SK-N-SH (cell line): ENCODE measurements at regions not wholly inside any gene's neighbourhood (a gene's known extent, or its start where the extent isn't known, plus 50 kb on each side); places are given as distances from the start of the nearest gene placed in this dataset.
A peak's percentile ranks its signal among the peaks of the same experiment; 100 is the strongest.

Experiments used
- CTCF ChIA-PET: fragments of 300-600, 350-600 bp; formaldehyde crosslinking; extraction: SDS; loops from one replicate; lab custom pipeline; 2021; lab: Yijun Ruan, JAX
- POLR2A ChIA-PET: fragments of 350-600 bp; sonication (Branson Sonifier 250); formaldehyde crosslinking; extraction: SDS; loops from one replicate; lab custom pipeline; 2020; ENCODE audit warnings: antibody characterized with exemption, inconsistent platforms; lab: Yijun Ruan, JAX
- DNase-seq: peaks from one replicate; pipeline ENCODE4 v3.0.0; 2012
- H2AFZ ChIP-seq: fragments of 200-600 bp; sonication (generic); 2 replicates; pipeline ENCODE4 v1.8.1; 2016; ENCODE audit warnings: antibody characterized with exemption, mild to moderate bottlenecking, low read depth
- H3F3A ChIP-seq: fragments of 200-600 bp; sonication (generic); replicated peaks from 2 replicates; pipeline ENCODE3; 2016; ENCODE audit warnings: antibody characterized with exemption, mild to moderate bottlenecking; ENCODE audit not compliant: insufficient read depth
- H3K27ac ChIP-seq, 2 experiments: fragments of 200-500 bp in 1 of 2; fragments of 200-600 bp in 1 of 2; sonication (Bioruptor generic) in 1 of 2; sonication (generic), shearing (Covaris generic) in 1 of 2; 2 replicates each; pipeline versions ENCODE4 v1.5.1 to v1.6.1; 2014 to 2016; ENCODE audit warnings: low read depth in 2 of 2, inconsistent platforms in 1 of 2, low read length in 1 of 2, mild to moderate bottlenecking in 1 of 2, mixed read lengths in 1 of 2
- H3K27me3 ChIP-seq: fragments of 200-600 bp; sonication (generic), shearing (Covaris generic); 2 replicates; pipeline ENCODE4 v1.6.1; 2016; ENCODE audit warnings: mixed run types; ENCODE audit not compliant: insufficient read depth
- H3K36me3 ChIP-seq, 2 experiments: fragments of 200-500 bp in 1 of 2; fragments of 200-600 bp in 1 of 2; sonication (Bioruptor generic) in 1 of 2; sonication (generic) in 1 of 2; replicated peaks in 1 of 2; 2 replicates each; pipeline versions ENCODE3 to v1.5.1; 2014 to 2016; ENCODE audit warnings: low read length in 1 of 2, mild to moderate bottlenecking in 1 of 2; ENCODE audit not compliant: insufficient read depth in 2 of 2, control insufficient read depth in 1 of 2
- H3K4me1 ChIP-seq, 2 experiments: fragments of 200-500 bp in 1 of 2; fragments of 200-600 bp in 1 of 2; sonication (Bioruptor generic) in 1 of 2; sonication (generic), shearing (Covaris generic) in 1 of 2; 2 replicates each; pipeline versions ENCODE4 v1.5.1 to v1.6.1; 2014 to 2016; ENCODE audit warnings: low read depth in 1 of 2, low read length in 1 of 2, mixed run types in 1 of 2; ENCODE audit not compliant: insufficient read depth in 2 of 2, control insufficient read depth in 1 of 2
- H3K4me2 ChIP-seq: fragments of 200-600 bp; sonication (generic), shearing (Covaris generic); 2 replicates; pipeline ENCODE4 v1.6.1; 2017; ENCODE audit warnings: mixed run types
- H3K4me3 ChIP-seq, 2 experiments: fragments of 200-500 bp in 1 of 2; fragments of 200-600 bp in 1 of 2; sonication (Bioruptor generic) in 1 of 2; sonication (generic), shearing (Covaris generic) in 1 of 2; 2 replicates each; pipeline versions ENCODE4 v1.5.1 to v1.8.1; 2014 to 2016; ENCODE audit warnings: low read depth in 2 of 2, inconsistent platforms in 1 of 2, low read length in 1 of 2, mild to moderate bottlenecking in 1 of 2, mixed read lengths in 1 of 2, moderate library complexity in 1 of 2
- H3K79me2 ChIP-seq: fragments of 200-600 bp; sonication (generic); 2 replicates; pipeline ENCODE4 v1.8.1; 2017; ENCODE audit warnings: mild to moderate bottlenecking; ENCODE audit not compliant: insufficient read depth
- H3K9ac ChIP-seq: fragments of 200-600 bp; sonication (generic); 2 replicates; pipeline ENCODE4 v1.6.1; 2017; ENCODE audit warnings: mixed run types
- H3K9me2 ChIP-seq: fragments of 200-600 bp; sonication (generic); 2 replicates; pipeline ENCODE4 v1.6.1; 2017; ENCODE audit warnings: mixed run types
- H3K9me3 ChIP-seq: fragments of 200-600 bp; sonication (generic); 2 replicates; pipeline ENCODE4 v1.6.1; 2017; ENCODE audit warnings: mixed run types, mild to moderate bottlenecking, moderate library complexity
- H4K20me1 ChIP-seq: fragments of 200-600 bp; sonication (generic); 2 replicates; pipeline ENCODE4 v1.6.1; 2017; ENCODE audit warnings: mild to moderate bottlenecking, mixed run types; ENCODE audit not compliant: insufficient read depth
- CHD2 ChIP-seq: fragments of 150-350 bp; IDR thresholded peaks from 2 replicates; pipeline ENCODE4 v1.6.1; 2018; ENCODE audit warnings: low read length; ENCODE audit not compliant: partially characterized antibody
- ELF1 ChIP-seq: IDR thresholded peaks from 2 replicates; pipeline ENCODE4 v1.4.0; 2012
- EP300 ChIP-seq, 2 experiments: IDR thresholded peaks; 2 replicates each; pipeline versions ENCODE4 v1.4.0 to v1.6.1; 2012; ENCODE audit warnings: borderline replicate concordance in 1 of 2, low read depth in 1 of 2, low read length in 1 of 2
- EZH2phosphoT487 ChIP-seq: fragments of 200-600 bp; sonication (generic); IDR thresholded peaks from 2 replicates; pipeline ENCODE4 v1.6.1; 2017; ENCODE audit warnings: low read depth, mixed run types, mild to moderate bottlenecking, antibody characterized with exemption, moderate library complexity, borderline replicate concordance
- FOSL2 ChIP-seq: IDR thresholded peaks from 2 replicates; pipeline ENCODE4 v1.4.0; 2012; ENCODE audit warnings: low read depth, mild to moderate bottlenecking, moderate library complexity, borderline replicate concordance
- FOXM1 ChIP-seq: IDR thresholded peaks from 2 replicates; pipeline ENCODE4 v1.4.0; 2012; ENCODE audit warnings: low read depth, mild to moderate bottlenecking
- GATA2 ChIP-seq: sonication (generic); formaldehyde crosslinking; IDR thresholded peaks from 2 replicates; pipeline ENCODE4 v1.5.0; 2020; ENCODE audit warnings: mild to moderate bottlenecking, missing genetic modification reagents
- IRF3 ChIP-seq: fragments of 150-350 bp; IDR thresholded peaks from 2 replicates; pipeline ENCODE4 v1.6.1; 2016; ENCODE audit warnings: mild to moderate bottlenecking, low read depth, low read length
- JUND ChIP-seq: IDR thresholded peaks from 2 replicates; pipeline ENCODE4 v1.4.0; 2012
- MAX ChIP-seq: IDR thresholded peaks from 2 replicates; pipeline ENCODE4 v1.4.0; 2012; ENCODE audit warnings: low read depth
- MEF2A ChIP-seq: IDR thresholded peaks from 2 replicates; pipeline ENCODE4 v1.4.0; 2012; ENCODE audit warnings: low read depth, borderline replicate concordance
- NFIC ChIP-seq: IDR thresholded peaks from 2 replicates; pipeline ENCODE4 v1.4.0; 2012; ENCODE audit warnings: borderline replicate concordance
- NRF1 ChIP-seq: IDR thresholded peaks from 2 replicates; pipeline ENCODE4 v1.6.1; 2012; ENCODE audit warnings: low read depth, mild to moderate bottlenecking, low read length
- POLR2AphosphoS5 ChIP-seq: IDR thresholded peaks from 2 replicates; pipeline ENCODE4 v1.6.1; 2012; ENCODE audit warnings: low read depth, low read length
- RAD21 ChIP-seq: IDR thresholded peaks from 2 replicates; pipeline ENCODE4 v1.6.1; 2012; ENCODE audit warnings: mild to moderate bottlenecking, low read length
- RCOR1 ChIP-seq: fragments of 150-350 bp; IDR thresholded peaks from 2 replicates; pipeline ENCODE4 v1.6.1; 2017; ENCODE audit warnings: antibody characterized with exemption, low read length
- REST ChIP-seq: IDR thresholded peaks from 2 replicates; pipeline ENCODE4 v1.6.1; 2012; ENCODE audit warnings: mild to moderate bottlenecking, low read depth, low read length, moderate library complexity
- SIN3A ChIP-seq: IDR thresholded peaks from 2 replicates; pipeline ENCODE4 v1.6.1; 2012; ENCODE audit warnings: low read depth, mild to moderate bottlenecking, low read length, moderate library complexity, borderline replicate concordance
- TCF12 ChIP-seq: IDR thresholded peaks from 2 replicates; pipeline ENCODE4 v1.4.0; 2012
- TEAD4 ChIP-seq: IDR thresholded peaks from 2 replicates; pipeline ENCODE4 v1.4.0; 2012; ENCODE audit warnings: mild to moderate bottlenecking, borderline replicate concordance; ENCODE audit not compliant: insufficient read depth
- YY1 ChIP-seq: IDR thresholded peaks from 2 replicates; pipeline ENCODE4 v1.4.0; 2012; ENCODE audit warnings: low read depth, mild to moderate bottlenecking
- WGBS: methylation state at CpG from one replicate; pipeline ENCODE4 v1.1.6; 2017; ENCODE audit warnings: low lambda C conversion rate; 5-methylcytosine and 5-hydroxymethylcytosine counted together
- TF ChIP-seq, protein P1 (sequence below): IDR thresholded peaks from 2 replicates; pipeline ENCODE4 v1.4.0; 2012; ENCODE audit warnings: low read depth, borderline replicate concordance

- 93% methylated on average over 1 of the region's 1 CpG for WGBS
- H3K79me2 ChIP-seq = no peaks in the 10 kb centered on the region
- H4K20me1 ChIP-seq = no peaks in the 10 kb centered on the region
- CTCF ChIA-PET = no interaction called here
- DNase-seq = no peak
- peaks cover 20 to 33% of the 10 kb centered on the region in 2 experiments for H3K4me1 ChIP-seq
- POLR2A ChIA-PET = interaction anchor here (1.3 kb wide), 1 partner anchor 294 kb away, joined by 4 read pairs; no protein-coding TSS in a partner anchor
- H3K27me3 ChIP-seq = no peaks in the 10 kb centered on the region
- H2AFZ ChIP-seq = no peak overlapping the region
- H3F3A ChIP-seq = peaks cover 19% of the 10 kb centered on the region
- H3K36me3 ChIP-seq = no peaks in the 10 kb centered on the region
- no peaks in the 10 kb centered on the region for H3K9me3 ChIP-seq
- no peaks in the 10 kb centered on the region for H3K9me2 ChIP-seq
- H3K27ac ChIP-seq = peak overlapping the region in 1 of 2 experiments; percentile 28; a peak in 1 of 4 replicates
- no peak overlapping the region for H3K4me3 ChIP-seq
- no peak overlapping the region for H3K4me2 ChIP-seq
- TF ChIP-seq FOSL2 (peak; percentile 7; the same call in 1 of the 2 replicates), TCF12 (peak; percentile 82), FOXM1 (no peak), EZH2phosphoT487 (no peak), EP300 (IDR thresholded peaks at IDR 0.05; ENCODE audit: borderline replicate concordance in 1 of 2, low read depth in 1 of 2, low read length in 1 of 2) (peak in 1 of 2 experiments; percentile 40; a peak in 1 of 4 replicates), NFIC (peak; percentile 47; the same call in 1 of the 2 replicates)
- no peak overlapping the region for H3K9ac ChIP-seq
Measured at GRCh38 chr5:125042261-125042890, 295.9 kb upstream of the ZNF608 start.

DNA sequence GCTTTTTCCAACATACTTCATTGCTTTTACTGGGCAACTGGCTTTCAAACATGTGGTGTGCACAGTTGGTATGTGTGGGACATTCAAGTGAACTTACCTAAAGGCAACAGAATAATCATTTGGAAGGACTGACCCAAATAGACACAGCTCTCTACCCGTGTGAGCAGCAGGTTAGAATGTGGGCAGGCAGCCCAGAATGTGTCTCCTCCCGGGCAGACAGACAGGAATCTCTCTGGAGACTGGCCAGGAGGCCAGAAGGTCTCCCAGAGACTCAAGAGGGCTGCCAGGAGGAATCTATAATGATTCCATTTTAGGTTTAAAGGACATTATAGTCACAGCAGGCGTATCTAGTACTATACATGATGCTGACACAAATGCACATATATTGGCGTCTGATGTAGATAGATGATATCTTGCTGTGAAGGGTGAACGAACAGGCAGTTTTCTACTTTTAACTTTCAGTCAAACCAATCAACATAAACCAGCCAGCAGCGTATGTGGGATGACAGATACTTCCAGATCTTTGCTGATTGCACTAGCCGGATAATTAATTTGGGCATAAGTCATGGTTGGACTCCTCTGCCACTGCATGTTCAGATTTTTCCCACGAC lies 297.4 kb upstream of the ZNF608 start:
- Histone ChIP-seq H3K9me3 (no peaks in the 10 kb centered on the region), H3K4me2 (peak overlapping the region; percentile 70), H3K27ac (peak overlapping the region; percentile 87), H3K27me3 (no peaks in the 10 kb centered on the region), H2AFZ (peak overlapping the region; percentile 53; the same call in 1 of the 2 replicates), H3K4me1 (peaks cover 20 to 33% of the 10 kb centered on the region in 2 experiments), H3F3A (peaks cover 19% of the 10 kb centered on the region), H3K36me3 (no peaks in the 10 kb centered on the region), H3K9ac (peak overlapping the region; percentile 53; the same call in 1 of the 2 replicates), H3K79me2 (no peaks in the 10 kb centered on the region), H3K4me3 (peak overlapping the region in 1 of 2 experiments; percentile 35; a peak in 2 of 4 replicates), H4K20me1 (no peaks in the 10 kb centered on the region), H3K9me2 (no peaks in the 10 kb centered on the region)
- WGBS = 6% methylated on average over 8 of the region's 8 CpGs
- peak; percentile 72 for DNase-seq
- ChIA-PET CTCF (no interaction called here), POLR2A (interaction anchor here (1.2 to 1.3 kb wide), 2 partner anchors 296 to 367 kb away, joined by 4 to 6 read pairs; no protein-coding TSS in a partner anchor)
- TF ChIP-seq YY1 (peak; percentile 17; the same call in 1 of the 2 replicates), MAX (peak; percentile 51), TEAD4 (peak; percentile 96), SIN3A (no peak; the same call in 1 of the 2 replicates), REST (0 out of 2 replicates have a peak, but pooled peaks have one; percentile 20), GATA2 (CRISPR knock-in tag) (peak; percentile 86), ELF1 (no peak), POLR2AphosphoS5 (peak; percentile 87), NRF1 (0 out of 2 replicates have a peak, but pooled peaks have one; percentile 13), RAD21 (peak; percentile 37), RCOR1 (peak; percentile 80), MEF2A (peak; percentile 78), JUND (peak; percentile 75), CHD2 (peak; percentile 60), EZH2phosphoT487 (no peak), IRF3 (no peak)
- TF ChIP-seq, protein P1, sequence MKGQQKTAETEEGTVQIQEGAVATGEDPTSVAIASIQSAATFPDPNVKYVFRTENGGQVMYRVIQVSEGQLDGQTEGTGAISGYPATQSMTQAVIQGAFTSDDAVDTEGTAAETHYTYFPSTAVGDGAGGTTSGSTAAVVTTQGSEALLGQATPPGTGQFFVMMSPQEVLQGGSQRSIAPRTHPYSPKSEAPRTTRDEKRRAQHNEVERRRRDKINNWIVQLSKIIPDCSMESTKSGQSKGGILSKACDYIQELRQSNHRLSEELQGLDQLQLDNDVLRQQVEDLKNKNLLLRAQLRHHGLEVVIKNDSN = no peak
